PC-3 (cell line): ENCODE measurements at regions not wholly inside any gene's neighbourhood (a gene's known extent, or its start where the extent isn't known, plus 50 kb on each side); places are given as distances from the start of the nearest gene placed in this dataset.

Experiments used
- EZH2 ChIP-seq: fragments of 300-600 bp; sonication (generic); IDR thresholded peaks from one replicate; pipeline ENCODE4 v1.6.1; 2017; ENCODE audit warnings: antibody characterized with exemption, mild to moderate bottlenecking, low read length; ENCODE audit not compliant: unreplicated experiment
- TF ChIP-seq, protein P1 (sequence below): fragments of 300-600 bp; sonication (generic); conservative IDR thresholded peaks from 2 replicates; pipeline ENCODE4 v1.5.1; 2017; ENCODE audit warnings: antibody characterized with exemption, low read depth, mild to moderate bottlenecking, low read length

DNA sequence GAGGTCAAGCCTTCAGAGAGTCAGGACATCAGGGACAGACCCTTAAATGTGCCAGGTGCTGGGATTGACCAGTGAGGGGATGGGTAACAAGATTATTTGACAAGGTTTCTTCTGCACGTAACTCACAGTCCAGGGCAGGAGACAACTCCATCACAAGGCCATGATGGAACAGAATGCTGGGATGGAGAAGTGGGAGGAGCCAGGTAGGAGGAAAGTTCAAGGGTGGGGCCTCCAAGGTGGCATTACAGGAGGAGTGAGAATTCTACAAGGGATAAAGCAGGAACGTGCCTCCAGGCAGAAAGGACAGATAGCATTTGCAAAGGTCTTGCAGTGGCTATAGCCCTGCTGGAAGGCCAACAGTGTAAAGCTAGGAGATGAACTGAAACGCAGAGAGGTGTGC is 102.2 kb downstream of the FGF18 start:
- TF ChIP-seq EZH2 = no peak
- TF ChIP-seq, protein P1, sequence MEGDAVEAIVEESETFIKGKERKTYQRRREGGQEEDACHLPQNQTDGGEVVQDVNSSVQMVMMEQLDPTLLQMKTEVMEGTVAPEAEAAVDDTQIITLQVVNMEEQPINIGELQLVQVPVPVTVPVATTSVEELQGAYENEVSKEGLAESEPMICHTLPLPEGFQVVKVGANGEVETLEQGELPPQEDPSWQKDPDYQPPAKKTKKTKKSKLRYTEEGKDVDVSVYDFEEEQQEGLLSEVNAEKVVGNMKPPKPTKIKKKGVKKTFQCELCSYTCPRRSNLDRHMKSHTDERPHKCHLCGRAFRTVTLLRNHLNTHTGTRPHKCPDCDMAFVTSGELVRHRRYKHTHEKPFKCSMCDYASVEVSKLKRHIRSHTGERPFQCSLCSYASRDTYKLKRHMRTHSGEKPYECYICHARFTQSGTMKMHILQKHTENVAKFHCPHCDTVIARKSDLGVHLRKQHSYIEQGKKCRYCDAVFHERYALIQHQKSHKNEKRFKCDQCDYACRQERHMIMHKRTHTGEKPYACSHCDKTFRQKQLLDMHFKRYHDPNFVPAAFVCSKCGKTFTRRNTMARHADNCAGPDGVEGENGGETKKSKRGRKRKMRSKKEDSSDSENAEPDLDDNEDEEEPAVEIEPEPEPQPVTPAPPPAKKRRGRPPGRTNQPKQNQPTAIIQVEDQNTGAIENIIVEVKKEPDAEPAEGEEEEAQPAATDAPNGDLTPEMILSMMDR = no peak
